Pancreas (tissue), 10 donors: ENCODE measurements at regions not wholly inside any gene's neighbourhood (a gene's known extent, or its start where the extent isn't known, plus 50 kb on each side); places are given as distances from the start of the nearest gene placed in this dataset.

Experiments
- ATAC-seq, 4 donors: fragments of 200-7000 bp; cut with Tn5 transposase; one replicate each; pipeline versions ENCODE4 v1.8.0 to v1.9.1; 2020; ENCODE audit warnings: mild to moderate bottlenecking in 4 of 4, moderate library complexity in 4 of 4
- DNase-seq, 6 donors: peaks; one replicate each; pipeline ENCODE4 v3.0.0-alpha.2; 2020
- FAIRE-seq: peaks from 2 replicates; lab custom pipeline; 2012; peaks lifted over from hg19 to GRCh38; lab: Jason Lieb, UNC
- H3K27ac ChIP-seq, 4 donors: fragments of 200-600 bp; sonication (generic); 1 replicate in 3 of 4; 2 replicates in 1 of 4; pipeline versions ENCODE4 v1.5.0 to v1.8.0; 2020
- H3K27me3 ChIP-seq, 4 donors: fragments of 200-600 bp; one replicate each; pipeline ENCODE4 v1.8.0; 2021
- H3K36me3 ChIP-seq, 3 donors: fragments of 200-600 bp; sonication (generic) in 1 of 3; one replicate each; pipeline versions ENCODE4 v1.5.0 to v1.8.0; 2020 to 2021
- H3K4me1 ChIP-seq, 3 donors: fragments of 200-600 bp; one replicate each; pipeline ENCODE4 v1.8.0; 2021
- H3K4me3 ChIP-seq, 4 donors: fragments of 200-600 bp; sonication (generic) in 2 of 4; one replicate each; pipeline versions ENCODE4 v1.5.0 to v1.8.0; 2020 to 2021
- H3K9me3 ChIP-seq, 4 donors: fragments of 200-600 bp; one replicate each; pipeline ENCODE4 v1.8.0; 2021
- CTCF ChIP-seq, 4 donors: fragments of 200-600 bp; sonication (generic) in 3 of 4; IDR thresholded peaks; one replicate each; pipeline versions ENCODE4 v1.5.0 to v1.8.0; 2021; ENCODE audit warnings: antibody characterized with exemption in 4 of 4
- WGBS, 2 donors: extraction: QIAGEN DNeasy Blood & Tissue Kit; methylation state at CpG; one replicate each; pipeline ENCODE4 v1.1.7; 2013; 5-methylcytosine and 5-hydroxymethylcytosine counted together
- intact Hi-C, 3 donors: fragments of 100-400 bp; cut with DNase I; formaldehyde crosslinking; loops; one replicate each; pipeline versions ENCODE4 v1.11.1 to v1.14.2; 2022
- donor health status: healthy with polysubstance abuse.
- donor health status: DM: no; HTN: no; CAD: no; lungs with moderate emphysema.
- donor health status: DM: no; HTN: no; CAD: no.
- donor health status: control.
- donor health status: control.
- donor health status: Bipolar disorder and iron deficiency.
- donor health status: DM: yes; HTN: yes; CAD: no.
- donor health status: DM: no; HTN: no; CAD: no.
- donor health status: DM: no; HTN: no; CAD: no.
- donor health status: DM: yes; HTN: yes; CAD: no.

GRCh38 chr3:104521606-104522336 is 844.9 kb upstream of the ALCAM start:
- Histone ChIP-seq H3K27ac (no peak overlapping the region), H3K27me3 (no peaks in the 10 kb centered on the region), H3K36me3 (no peaks in the 10 kb centered on the region), H3K9me3 (no peaks in the 10 kb centered on the region), H3K4me3 (no peak overlapping the region), H3K4me1 (no peaks in the 10 kb centered on the region)
- WGBS, 2 donors, result 60% methylated on average over 7 of the region's 7 CpGs
- ATAC-seq (no peak), DNase-seq (no peak), FAIRE-seq (no peak)
- intact Hi-C loops, result no loop called here
- no peak for TF ChIP-seq CTCF (IDR thresholded peaks at IDR 0.05)

DNA sequence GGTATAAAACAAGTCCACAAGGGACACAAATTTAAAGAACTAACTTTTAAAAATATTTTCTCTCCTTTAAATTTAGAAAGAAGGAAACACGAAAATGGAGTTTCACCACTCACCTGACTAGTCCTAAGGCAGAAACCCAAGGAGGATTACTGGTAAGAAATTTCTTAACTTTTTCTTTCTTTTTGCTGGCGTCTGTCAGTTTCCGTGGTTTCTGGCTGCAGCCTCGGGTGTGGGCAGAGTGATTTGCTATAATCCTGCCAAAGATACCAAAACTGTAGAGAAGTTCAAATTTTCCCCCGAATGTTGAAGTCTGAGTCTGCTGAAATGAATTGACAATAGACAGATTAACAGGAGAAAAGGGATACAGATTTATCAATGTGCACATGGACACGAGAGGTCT is 843.6 kb upstream of the ALCAM start:
- intact Hi-C loops, result no loop called here
- Histone ChIP-seq H3K9me3 (no peaks in the 10 kb centered on the region), H3K27ac (no peak overlapping the region), H3K4me1 (no peaks in the 10 kb centered on the region), H3K27me3 (no peaks in the 10 kb centered on the region), H3K4me3 (no peak overlapping the region), H3K36me3 (no peaks in the 10 kb centered on the region)
- TF ChIP-seq CTCF (IDR thresholded peaks at IDR 0.05), result no peak
- ATAC-seq (no peak), FAIRE-seq (no peak), DNase-seq (no peak)
- 37 to 53% methylated on average over 6 of the region's 6 CpGs for WGBS, 2 donors

GRCh38 chr3:104526901-104527401 is 839.8 kb upstream of the ALCAM start:
- no peaks in the 10 kb centered on the region for H3K27me3 ChIP-seq
- no peaks in the 10 kb centered on the region for H3K9me3 ChIP-seq
- no peak for ATAC-seq
- intact Hi-C loops, result no loop called here
- no peak overlapping the region for H3K4me3 ChIP-seq
- no peaks in the 10 kb centered on the region for H3K36me3 ChIP-seq
- H3K4me1 ChIP-seq, result no peaks in the 10 kb centered on the region
- no peak for DNase-seq
- FAIRE-seq, result no peak
- H3K27ac ChIP-seq, result no peak overlapping the region
- WGBS, 2 donors, result 58 to 72% methylated on average over 3 of the region's 3 CpGs
- no peak for TF ChIP-seq CTCF (IDR thresholded peaks at IDR 0.05)

GRCh38 chr3:104530934-104531333 is 835.8 kb upstream of the ALCAM start:
- intact Hi-C loops, result no loop called here

More at GRCh38 chr3:104530934-104531333, 835.8 kb upstream of the ALCAM start:
- 61 to 81% methylated on average over 8 of the region's 8 CpGs for WGBS, 2 donors
- Histone ChIP-seq H3K9me3 (no peaks in the 10 kb centered on the region), H3K27ac (no peak overlapping the region), H3K36me3 (no peaks in the 10 kb centered on the region), H3K4me3 (no peak overlapping the region), H3K27me3 (no peaks in the 10 kb centered on the region), H3K4me1 (no peaks in the 10 kb centered on the region)
- FAIRE-seq, result no peak
- TF ChIP-seq CTCF (IDR thresholded peaks at IDR 0.05), result no peak
- DNase-seq, result peak in 1 of 6 donors; percentile 28
- ATAC-seq, result no peak
